Parathyroid adenoma (tissue), 2 donors: ENCODE measurements at regions not wholly inside any gene's neighbourhood (a gene's known extent, or its start where the extent isn't known, plus 50 kb on each side); places are given as distances from the start of the nearest gene placed in this dataset.
"Not testable (repeated sequence)": the region's sequence is repeated elsewhere in the genome, so short reads cannot be mapped to it uniquely, and the experiment has no call there.

ENCODE experiments used
- H2AFZ ChIP-seq: fragments of 300-600 bp; sonication (generic); one replicate; pipeline ENCODE4 v1.7.0; 2017; ENCODE audit warnings: antibody characterized with exemption, mild to moderate bottlenecking
- H3K27ac ChIP-seq: fragments of 300-600 bp; sonication (generic); one replicate; pipeline ENCODE4 v1.7.0; 2017
- H3K27me3 ChIP-seq: fragments of 300-600 bp; sonication (generic); one replicate; pipeline ENCODE4 v1.7.0; 2017; ENCODE audit warnings: low read length; ENCODE audit not compliant: control insufficient read depth, insufficient read depth
- H3K36me3 ChIP-seq: fragments of 300-600 bp; sonication (generic); one replicate; pipeline ENCODE4 v1.7.0; 2017; ENCODE audit warnings: low read length; ENCODE audit not compliant: control insufficient read depth, insufficient read depth
- H3K4me1 ChIP-seq: fragments of 300-600 bp; sonication (generic); one replicate; pipeline ENCODE4 v1.7.0; 2017; ENCODE audit warnings: control low read depth
- H3K4me2 ChIP-seq: fragments of 300-600 bp; sonication (generic); one replicate; pipeline ENCODE4 v1.7.0; 2017; ENCODE audit warnings: low read length
- H3K4me3 ChIP-seq: fragments of 300-600 bp; sonication (generic); one replicate; pipeline ENCODE4 v1.7.0; 2017; ENCODE audit warnings: low read depth, low read length
- H3K79me2 ChIP-seq: fragments of 300-600 bp; sonication (generic); one replicate; pipeline ENCODE4 v1.7.0; 2017; ENCODE audit warnings: control low read depth
- H3K9ac ChIP-seq: fragments of 300-600 bp; sonication (generic); one replicate; pipeline ENCODE4 v1.7.0; 2017; ENCODE audit warnings: mild to moderate bottlenecking
- H3K9me3 ChIP-seq: fragments of 300-600 bp; sonication (generic); one replicate; pipeline ENCODE4 v1.7.0; 2017; ENCODE audit warnings: low read length; ENCODE audit not compliant: control insufficient read depth
- TF ChIP-seq, protein P1 (sequence below): fragments of 300-600 bp; sonication (generic); IDR thresholded peaks from one replicate; pipeline ENCODE4 v1.7.0; 2017; ENCODE audit warnings: antibody characterized with exemption, mild to moderate bottlenecking
- donor health status: primary hyperparathyroidism.

- H3K9me3 ChIP-seq, H3K27me3 ChIP-seq, H2AFZ ChIP-seq, H3K4me2 ChIP-seq, H3K36me3 ChIP-seq, H3K27ac ChIP-seq, H3K4me1 ChIP-seq, H3K79me2 ChIP-seq, H3K4me3 ChIP-seq, H3K9ac ChIP-seq: not testable (repeated sequence)
Observed at GRCh38 chr3:192968901-192969300, 51.2 kb upstream of the MB21D2 start.

- Histone ChIP-seq H3K9me3 (peaks cover 4% of the 10 kb centered on the region), H3K36me3 (no peaks in the 10 kb centered on the region), H3K79me2 (no peaks in the 10 kb centered on the region), H3K27ac (no peak overlapping the region), H3K4me3 (no peak overlapping the region), H2AFZ (no peak overlapping the region), H3K4me2 (no peak overlapping the region), H3K27me3 (no peaks in the 10 kb centered on the region), H3K9ac (no peak overlapping the region), H3K4me1 (no peaks in the 10 kb centered on the region)
- TF ChIP-seq, protein P1, sequence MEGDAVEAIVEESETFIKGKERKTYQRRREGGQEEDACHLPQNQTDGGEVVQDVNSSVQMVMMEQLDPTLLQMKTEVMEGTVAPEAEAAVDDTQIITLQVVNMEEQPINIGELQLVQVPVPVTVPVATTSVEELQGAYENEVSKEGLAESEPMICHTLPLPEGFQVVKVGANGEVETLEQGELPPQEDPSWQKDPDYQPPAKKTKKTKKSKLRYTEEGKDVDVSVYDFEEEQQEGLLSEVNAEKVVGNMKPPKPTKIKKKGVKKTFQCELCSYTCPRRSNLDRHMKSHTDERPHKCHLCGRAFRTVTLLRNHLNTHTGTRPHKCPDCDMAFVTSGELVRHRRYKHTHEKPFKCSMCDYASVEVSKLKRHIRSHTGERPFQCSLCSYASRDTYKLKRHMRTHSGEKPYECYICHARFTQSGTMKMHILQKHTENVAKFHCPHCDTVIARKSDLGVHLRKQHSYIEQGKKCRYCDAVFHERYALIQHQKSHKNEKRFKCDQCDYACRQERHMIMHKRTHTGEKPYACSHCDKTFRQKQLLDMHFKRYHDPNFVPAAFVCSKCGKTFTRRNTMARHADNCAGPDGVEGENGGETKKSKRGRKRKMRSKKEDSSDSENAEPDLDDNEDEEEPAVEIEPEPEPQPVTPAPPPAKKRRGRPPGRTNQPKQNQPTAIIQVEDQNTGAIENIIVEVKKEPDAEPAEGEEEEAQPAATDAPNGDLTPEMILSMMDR = no peak
Observed at GRCh38 chr3:192980632-192981031, 63.0 kb upstream of the MB21D2 start.

- H3K4me3 ChIP-seq = no peak overlapping the region
- no peak overlapping the region for H3K9ac ChIP-seq
- TF ChIP-seq, protein P1 = no peak
- no peaks in the 10 kb centered on the region for H3K4me1 ChIP-seq
- H3K36me3 ChIP-seq = no peaks in the 10 kb centered on the region
- H3K9me3 ChIP-seq = no peaks in the 10 kb centered on the region
- H3K27me3 ChIP-seq = no peaks in the 10 kb centered on the region
- no peak overlapping the region for H3K27ac ChIP-seq
- H2AFZ ChIP-seq = no peak overlapping the region
- H3K79me2 ChIP-seq = no peaks in the 10 kb centered on the region
- no peak overlapping the region for H3K4me2 ChIP-seq
Observed at GRCh38 chr3:192986379-192986778, 68.7 kb upstream of the MB21D2 start.

- Histone ChIP-seq H3K36me3 (no peaks in the 10 kb centered on the region), H3K27me3 (no peaks in the 10 kb centered on the region), H3K9me3 (no peaks in the 10 kb centered on the region), H3K79me2 (no peaks in the 10 kb centered on the region), H3K4me1 (no peaks in the 10 kb centered on the region), H3K4me3 (no peak overlapping the region), H3K27ac (no peak overlapping the region), H3K9ac (no peak overlapping the region), H2AFZ (no peak overlapping the region), H3K4me2 (no peak overlapping the region)
- TF ChIP-seq, protein P1 = no peak
Observed at GRCh38 chr3:192991356-192991755, 73.7 kb upstream of the MB21D2 start.

DNA sequence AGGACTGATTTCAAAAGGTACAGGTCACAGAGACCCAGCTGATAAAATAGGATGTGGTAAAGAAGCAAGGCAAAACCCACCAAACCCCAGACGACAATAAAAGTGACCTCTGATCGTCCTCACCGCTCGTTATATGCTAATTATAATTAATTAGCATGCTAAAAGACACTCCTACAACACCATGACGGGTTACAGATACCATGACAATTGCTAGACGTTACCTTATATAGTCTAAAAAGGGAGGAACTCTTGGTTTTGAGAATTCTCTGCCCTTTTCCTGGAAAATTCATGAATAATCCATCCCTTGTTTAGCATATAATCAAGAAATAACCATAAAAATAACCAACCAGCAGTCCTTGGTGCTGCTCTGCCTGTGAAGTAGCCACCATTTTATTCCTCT lies 74.7 kb upstream of the MB21D2 start:
- Histone ChIP-seq H3K79me2 (no peaks in the 10 kb centered on the region), H3K36me3 (no peaks in the 10 kb centered on the region), H3K9ac (no peak overlapping the region), H2AFZ (no peak overlapping the region), H3K4me3 (no peak overlapping the region), H3K9me3 (no peaks in the 10 kb centered on the region), H3K4me1 (no peaks in the 10 kb centered on the region), H3K27me3 (no peaks in the 10 kb centered on the region), H3K27ac (no peak overlapping the region), H3K4me2 (no peak overlapping the region)
- TF ChIP-seq, protein P1 = no peak
